Upper lobe of right lung (tissue), 1 donor: ENCODE measurements at regions not wholly inside any gene's neighbourhood (a gene's known extent, or its start where the extent isn't known, plus 50 kb on each side); places are given as distances from the start of the nearest gene placed in this dataset.
A peak's percentile ranks its signal among the peaks of the same experiment; 100 is the strongest.

Experiments
- ATAC-seq: fragments of 200-7000 bp; cut with Tn5 transposase; one replicate; pipeline ENCODE4 v1.9.1; 2020; ENCODE audit warnings: mild to moderate bottlenecking, moderate library complexity
- DNase-seq: peaks from one replicate; pipeline ENCODE4 v3.0.0-alpha.2; 2020
- H3K27ac ChIP-seq: fragments of 200-600 bp; one replicate; pipeline ENCODE4 v1.8.0; 2022
- H3K27me3 ChIP-seq: fragments of 200-600 bp; one replicate; pipeline ENCODE4 v1.8.0; 2022; ENCODE audit warnings: mild to moderate bottlenecking
- H3K36me3 ChIP-seq: fragments of 200-600 bp; one replicate; pipeline ENCODE4 v1.8.0; 2022
- H3K4me1 ChIP-seq: fragments of 200-600 bp; one replicate; pipeline ENCODE4 v1.8.0; 2022
- H3K4me3 ChIP-seq: fragments of 200-600 bp; one replicate; pipeline ENCODE4 v1.8.0; 2022; ENCODE audit warnings: mild to moderate bottlenecking
- H3K9me3 ChIP-seq: fragments of 200-600 bp; one replicate; pipeline ENCODE4 v1.8.0; 2022
- CTCF ChIP-seq: fragments of 200-600 bp; IDR thresholded peaks from one replicate; pipeline ENCODE4 v1.8.0; 2022; ENCODE audit warnings: antibody characterized with exemption
- intact Hi-C: fragments of 100-400 bp; cut with DNase I; formaldehyde crosslinking; loops from one replicate; pipeline ENCODE4 v1.11.0; 2022
- donor health status: DM: no; HTN: yes; CAD: no; lungs with severe emphysema.

GRCh38 chr18:72601944-72602343 is 57.8 kb upstream of the CBLN2 start:
- intact Hi-C loops = no loop called here
- DNase-seq (no peak), ATAC-seq (no peak)
- Histone ChIP-seq H3K4me1 (no peaks in the 10 kb centered on the region), H3K4me3 (no peak overlapping the region), H3K9me3 (no peaks in the 10 kb centered on the region), H3K27me3 (no peaks in the 10 kb centered on the region), H3K27ac (no peak overlapping the region), H3K36me3 (no peaks in the 10 kb centered on the region)
- TF ChIP-seq CTCF = no peak

- Histone ChIP-seq H3K9me3 (no peaks in the 10 kb centered on the region), H3K4me3 (no peak overlapping the region), H3K27me3 (no peaks in the 10 kb centered on the region), H3K4me1 (no peaks in the 10 kb centered on the region), H3K36me3 (no peaks in the 10 kb centered on the region), H3K27ac (no peak overlapping the region)
- TF ChIP-seq CTCF = no peak
- ATAC-seq = peak; percentile 24
- intact Hi-C loops = no loop called here
- no peak for DNase-seq
These were observed 57.3 kb upstream of the CBLN2 start for GRCh38 chr18:72601481-72601880.
